ENCODE measurements at regions not wholly inside any gene's neighbourhood (a gene's known extent, or its start where the extent isn't known, plus 50 kb on each side); places are given as distances from the start of the nearest gene placed in this dataset.

GRCh38 chr6:167668019-167668753, 158.5 kb upstream of the AFDN start:
- no peak for DNase-seq
- TF ChIP-seq CTCF (IDR thresholded peaks at IDR 0.05): no peak
- H3K36me3 ChIP-seq: no peaks in the 10 kb centered on the region
- H3K4me3 ChIP-seq: no peak overlapping the region
- no peak overlapping the region for H3K27ac ChIP-seq
- intact Hi-C loops (cut with DNase I): no loop called here
- H3K9me3 ChIP-seq: peaks cover 0 to 6% of the 10 kb centered on the region in 2 donors
- ATAC-seq: no peak
- H3K4me1 ChIP-seq: no peaks in the 10 kb centered on the region
- H3K27me3 ChIP-seq: no peaks in the 10 kb centered on the region

- Histone ChIP-seq H3K4me3 (no peak overlapping the region), H3K4me1 (no peaks in the 10 kb centered on the region), H3K9me3 (peaks cover 0 to 6% of the 10 kb centered on the region in 2 donors), H3K36me3 (no peaks in the 10 kb centered on the region), H3K27me3 (no peaks in the 10 kb centered on the region), H3K27ac (no peak overlapping the region)
- TF ChIP-seq CTCF (IDR thresholded peaks at IDR 0.05): no peak
- ATAC-seq (no peak), DNase-seq (no peak)
- intact Hi-C loops (cut with DNase I): no loop called here
Measured at GRCh38 chr6:167668754-167669552, 157.8 kb upstream of the AFDN start.

GRCh38 chr6:167669553-167669849, 157.2 kb upstream of the AFDN start:
- DNase-seq (no peak), ATAC-seq (no peak)
- intact Hi-C loops (cut with DNase I): no loop called here
- Histone ChIP-seq H3K9me3 (peaks cover 0 to 6% of the 10 kb centered on the region in 2 donors), H3K4me1 (no peaks in the 10 kb centered on the region), H3K27me3 (no peaks in the 10 kb centered on the region), H3K4me3 (no peak overlapping the region), H3K27ac (no peak overlapping the region), H3K36me3 (no peaks in the 10 kb centered on the region)
- TF ChIP-seq CTCF (IDR thresholded peaks at IDR 0.05): no peak

GRCh38 chr6:167669870-167670802, 156.6 kb upstream of the AFDN start:
- ATAC-seq: no peak
- no peak overlapping the region for H3K27ac ChIP-seq
- no peaks in the 10 kb centered on the region for H3K4me1 ChIP-seq
- intact Hi-C loops (cut with DNase I): no loop called here
- no peak overlapping the region for H3K4me3 ChIP-seq
- no peaks in the 10 kb centered on the region for H3K27me3 ChIP-seq
- DNase-seq: no peak
- H3K9me3 ChIP-seq: peaks cover 0 to 6% of the 10 kb centered on the region in 2 donors
- H3K36me3 ChIP-seq: no peaks in the 10 kb centered on the region
- no peak for TF ChIP-seq CTCF (IDR thresholded peaks at IDR 0.05)

Data from left lung (tissue), 4 donors.